HCT116 (cell line): ENCODE measurements at regions not wholly inside any gene's neighbourhood (a gene's known extent, or its start where the extent isn't known, plus 50 kb on each side); places are given as distances from the start of the nearest gene placed in this dataset.

Source experiments
- ATAC-seq: fragments of 200-7000 bp; cut with Tn5 transposase; 2 replicates; pipeline ENCODE4 v1.9.1; 2020; ENCODE audit warnings: mild to moderate bottlenecking, moderate library complexity
- BruUV-seq: library from RNA; stranded (reverse); fragments of 400-500 nt; replicated peaks from 2 replicates; lab custom pipeline; 2021; lab: Mats Ljungman, UMichigan
- CTCF ChIA-PET: fragments of 300-600 bp; sonication (Branson Sonifier 250); formaldehyde crosslinking; loops from one replicate; lab custom pipeline; 2021; ENCODE audit warnings: antibody characterized with exemption; lab: Charles Lee
- POLR2A ChIA-PET: fragments of 300-600, 350-600 bp; sonication (Branson Sonifier 250); formaldehyde crosslinking; loops from one replicate; lab custom pipeline; 2021; ENCODE audit warnings: antibody characterized with exemption; lab: Charles Lee
- RAD21 ChIA-PET, 2 experiments: fragments of 300-600 bp; sonication (Branson Sonifier 250); formaldehyde crosslinking; loops; one replicate each; lab custom pipeline; 2023; ENCODE audit warnings: low total read pairs in 2 of 2; ENCODE audit not compliant: uncharacterized antibody in 2 of 2, unreplicated experiment in 2 of 2, low non-redundant PET in 1 of 2; lab: Charles Lee
- DNase-seq: peaks from one replicate; pipeline ENCODE4 v3.0.0-alpha.2; 2010; ENCODE audit warnings: low read depth, low spot score
- H2AFZ ChIP-seq: fragments of 200-600 bp; shearing (Covaris generic), sonication (generic); 2 replicates; pipeline ENCODE4 v1.6.1; 2017; ENCODE audit warnings: low read depth, mixed run types, mixed read lengths, antibody characterized with exemption, low read length; ENCODE audit not compliant: poor library complexity, severe bottlenecking
- H3K27ac ChIP-seq: 2 replicates; pipeline ENCODE4 v1.5.1; 2012; ENCODE audit warnings: low read depth, low read length
- H3K27me3 ChIP-seq: fragments of 200-600 bp; sonication (generic); 2 replicates; pipeline ENCODE4 v1.6.1; 2016; ENCODE audit warnings: mixed run types, low read length, mixed read lengths; ENCODE audit not compliant: insufficient read depth
- H3K36me3 ChIP-seq, 2 experiments: fragments of 200-500 bp in 1 of 2; fragments of 200-600 bp in 1 of 2; sonication (Bioruptor generic) in 1 of 2; sonication (generic) in 1 of 2; 2 replicates each; pipeline versions ENCODE4 v1.5.1 to v1.6.1; 2014 to 2016; ENCODE audit warnings: low read length in 2 of 2, inconsistent platforms in 1 of 2, mixed read lengths in 1 of 2, mixed run types in 1 of 2; ENCODE audit not compliant: insufficient read depth in 2 of 2, control insufficient read depth in 1 of 2
- H3K4me1 ChIP-seq, 2 experiments: fragments of 200-600 bp in 1 of 2; sonication (generic) in 1 of 2; 2 replicates each; pipeline versions ENCODE4 v1.5.1 to v1.6.1; 2012 to 2017; ENCODE audit warnings: low read length in 2 of 2, inconsistent platforms in 1 of 2, mild to moderate bottlenecking in 1 of 2, mixed read lengths in 1 of 2, mixed run types in 1 of 2, moderate library complexity in 1 of 2; ENCODE audit not compliant: insufficient read depth in 2 of 2, control insufficient read depth in 1 of 2
- H3K4me2 ChIP-seq: fragments of 200-600 bp; sonication (generic); 2 replicates; pipeline ENCODE4 v1.6.1; 2017; ENCODE audit warnings: mixed run types, low read length, mixed read lengths
- H3K4me3 ChIP-seq, 2 experiments: fragments of 200-600 bp in 1 of 2; sonication (generic) in 1 of 2; replicated peaks in 1 of 2; 2 replicates each; pipeline ENCODE4 v1.5.1; 2011 to 2016; ENCODE audit warnings: low read length in 2 of 2, control low read depth in 1 of 2, low read depth in 1 of 2, mild to moderate bottlenecking in 1 of 2, mixed read lengths in 1 of 2, mixed run types in 1 of 2
- H3K79me2 ChIP-seq: fragments of 200-600 bp; sonication (generic); 2 replicates; pipeline ENCODE4 v1.6.1; 2017; ENCODE audit warnings: mild to moderate bottlenecking, mixed run types, low read length, moderate library complexity, mixed read lengths; ENCODE audit not compliant: insufficient read depth
- H3K9ac ChIP-seq: fragments of 200-600 bp; sonication (generic); 2 replicates; pipeline ENCODE4 v1.6.1; 2016; ENCODE audit warnings: low read length, mixed read lengths
- H3K9me2 ChIP-seq: fragments of 200-600 bp; sonication (generic), shearing (Covaris generic); 2 replicates; pipeline ENCODE4 v1.6.1; 2017; ENCODE audit warnings: mixed run types, mild to moderate bottlenecking, moderate library complexity; ENCODE audit not compliant: insufficient read depth
- H3K9me3 ChIP-seq, 2 experiments: fragments of 200-500 bp in 1 of 2; fragments of 200-600 bp in 1 of 2; sonication (Bioruptor generic) in 1 of 2; sonication (generic) in 1 of 2; 2 replicates each; pipeline ENCODE4 v1.6.1; 2014 to 2017; ENCODE audit warnings: low read length in 2 of 2, mixed read lengths in 2 of 2, inconsistent platforms in 1 of 2, low read depth in 1 of 2, mild to moderate bottlenecking in 1 of 2, mixed run types in 1 of 2, moderate library complexity in 1 of 2; ENCODE audit not compliant: control insufficient read depth in 1 of 2, insufficient read depth in 1 of 2
- H4K20me1 ChIP-seq: fragments of 200-600 bp; sonication (generic), shearing (Covaris generic); 2 replicates; pipeline ENCODE4 v1.6.1; 2017; ENCODE audit warnings: mixed run types, mild to moderate bottlenecking, moderate library complexity; ENCODE audit not compliant: insufficient read depth
- CEBPB ChIP-seq: IDR thresholded peaks from 2 replicates; pipeline ENCODE4 v1.6.1; 2012; ENCODE audit warnings: low read depth
- EZH2 ChIP-seq: fragments of 200-600 bp; sonication (generic); IDR thresholded peaks from 2 replicates; pipeline ENCODE4 v1.6.1; 2017; ENCODE audit warnings: antibody characterized with exemption, mixed run types
- EZH2phosphoT487 ChIP-seq: fragments of 200-600 bp; IDR thresholded peaks from 2 replicates; pipeline ENCODE4 v1.6.1; 2018; ENCODE audit warnings: antibody characterized with exemption, borderline replicate concordance
- RAD21 ChIP-seq: IDR thresholded peaks from 2 replicates; pipeline ENCODE4 v1.6.1; 2012; ENCODE audit warnings: low read depth, mild to moderate bottlenecking
- SIN3A ChIP-seq: IDR thresholded peaks from 2 replicates; pipeline ENCODE4 v1.6.1; 2012; ENCODE audit warnings: low read depth
- TCF7L2 ChIP-seq: IDR thresholded peaks from 2 replicates; pipeline ENCODE4 v1.7.0; 2011; ENCODE audit warnings: borderline replicate concordance, inconsistent platforms; ENCODE audit not compliant: insufficient read depth, insufficient read length; ENCODE audit errors: extremely low read depth
- YY1 ChIP-seq: IDR thresholded peaks from 2 replicates; pipeline ENCODE4 v1.6.1; 2011; ENCODE audit warnings: low read length, low read depth, moderate library complexity, mild to moderate bottlenecking; ENCODE audit not compliant: insufficient replicate concordance; ENCODE audit errors: extremely low read depth
- ZFX ChIP-seq: fragments of 450-650 bp; IDR thresholded peaks from 2 replicates; pipeline ENCODE4 v1.6.1; 2017
- ZNF274 ChIP-seq: fragments of 200-500 bp; sonication (Bioruptor generic); IDR thresholded peaks from 2 replicates; pipeline ENCODE4 v1.6.1; 2014; ENCODE audit warnings: mild to moderate bottlenecking, low read depth, low read length, inconsistent platforms
- intact Hi-C: fragments of 100-400 bp; cut with micrococcal nuclease; formaldehyde crosslinking; loops from 2 replicates; pipeline ENCODE4 v1.10.0; 2022
- TF ChIP-seq, protein P1 (sequence below): IDR thresholded peaks from 2 replicates; pipeline ENCODE4 v1.6.1; 2011; ENCODE audit warnings: mild to moderate bottlenecking, low read length, moderate library complexity; ENCODE audit not compliant: insufficient replicate concordance; ENCODE audit errors: extremely low read depth
- TF ChIP-seq, protein P2 (sequence below): IDR thresholded peaks from 2 replicates; pipeline ENCODE4 v1.6.1; 2012; ENCODE audit warnings: low read depth

DNA sequence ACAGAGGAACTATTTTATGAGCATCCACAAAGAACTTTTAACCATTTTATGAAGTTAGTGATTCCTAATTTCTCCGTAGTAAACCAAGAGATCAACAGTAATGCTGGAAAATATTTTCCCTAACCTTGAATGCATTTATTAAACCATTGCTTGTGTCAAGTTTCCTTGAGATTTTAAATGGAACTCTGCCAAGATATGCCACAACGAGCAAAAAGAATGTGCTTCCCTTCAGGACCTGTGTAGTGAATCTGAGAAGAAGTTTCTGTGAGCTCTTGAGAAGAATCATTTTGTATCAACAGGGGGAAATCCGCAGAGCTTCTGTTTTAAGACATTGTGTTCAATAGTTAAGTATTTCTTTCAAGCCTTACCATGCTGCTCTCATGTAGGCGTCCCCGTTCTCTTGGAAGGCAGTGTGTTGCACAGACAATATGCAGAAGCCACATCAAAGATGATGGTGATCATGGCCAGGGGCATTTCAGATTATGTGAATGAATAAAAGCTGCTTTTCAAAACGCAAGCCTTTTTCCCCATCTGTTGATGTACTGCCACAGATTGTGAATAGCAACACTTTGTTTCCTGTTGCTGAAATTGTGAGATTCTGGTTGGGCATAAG lies 439.8 kb downstream of the BMP2 start:
- ChIA-PET POLR2A (no interaction called here), RAD21 (no interaction called here), CTCF (no interaction called here)
- ATAC-seq (no peak), DNase-seq (no peak)
- Histone ChIP-seq H4K20me1 (no peaks in the 10 kb centered on the region), H2AFZ (no peak overlapping the region), H3K79me2 (no peaks in the 10 kb centered on the region), H3K4me3 (no peak overlapping the region), H3K9me3 (peaks cover 0 to 10% of the 10 kb centered on the region in 2 experiments; a peak in 3 of 4 replicates), H3K27me3 (no peaks in the 10 kb centered on the region), H3K36me3 (no peaks in the 10 kb centered on the region), H3K9ac (no peak overlapping the region), H3K9me2 (no peaks in the 10 kb centered on the region), H3K4me1 (no peaks in the 10 kb centered on the region), H3K27ac (no peak overlapping the region), H3K4me2 (no peak overlapping the region)
- no TSS peak for BruUV-seq
- intact Hi-C loops, result no loop called here
- TF ChIP-seq TCF7L2, result no peak
- TF ChIP-seq YY1, result no peak
- no peak for TF ChIP-seq EZH2phosphoT487
- TF ChIP-seq, protein P1, sequence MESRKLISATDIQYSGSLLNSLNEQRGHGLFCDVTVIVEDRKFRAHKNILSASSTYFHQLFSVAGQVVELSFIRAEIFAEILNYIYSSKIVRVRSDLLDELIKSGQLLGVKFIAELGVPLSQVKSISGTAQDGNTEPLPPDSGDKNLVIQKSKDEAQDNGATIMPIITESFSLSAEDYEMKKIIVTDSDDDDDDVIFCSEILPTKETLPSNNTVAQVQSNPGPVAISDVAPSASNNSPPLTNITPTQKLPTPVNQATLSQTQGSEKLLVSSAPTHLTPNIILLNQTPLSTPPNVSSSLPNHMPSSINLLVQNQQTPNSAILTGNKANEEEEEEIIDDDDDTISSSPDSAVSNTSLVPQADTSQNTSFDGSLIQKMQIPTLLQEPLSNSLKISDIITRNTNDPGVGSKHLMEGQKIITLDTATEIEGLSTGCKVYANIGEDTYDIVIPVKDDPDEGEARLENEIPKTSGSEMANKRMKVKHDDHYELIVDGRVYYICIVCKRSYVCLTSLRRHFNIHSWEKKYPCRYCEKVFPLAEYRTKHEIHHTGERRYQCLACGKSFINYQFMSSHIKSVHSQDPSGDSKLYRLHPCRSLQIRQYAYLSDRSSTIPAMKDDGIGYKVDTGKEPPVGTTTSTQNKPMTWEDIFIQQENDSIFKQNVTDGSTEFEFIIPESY, result no peak
- no peak for TF ChIP-seq ZFX
- TF ChIP-seq SIN3A, result no peak
- TF ChIP-seq EZH2, result no peak
- no peak for TF ChIP-seq ZNF274
- no peak for TF ChIP-seq RAD21
- TF ChIP-seq CEBPB, result no peak
- TF ChIP-seq, protein P2, sequence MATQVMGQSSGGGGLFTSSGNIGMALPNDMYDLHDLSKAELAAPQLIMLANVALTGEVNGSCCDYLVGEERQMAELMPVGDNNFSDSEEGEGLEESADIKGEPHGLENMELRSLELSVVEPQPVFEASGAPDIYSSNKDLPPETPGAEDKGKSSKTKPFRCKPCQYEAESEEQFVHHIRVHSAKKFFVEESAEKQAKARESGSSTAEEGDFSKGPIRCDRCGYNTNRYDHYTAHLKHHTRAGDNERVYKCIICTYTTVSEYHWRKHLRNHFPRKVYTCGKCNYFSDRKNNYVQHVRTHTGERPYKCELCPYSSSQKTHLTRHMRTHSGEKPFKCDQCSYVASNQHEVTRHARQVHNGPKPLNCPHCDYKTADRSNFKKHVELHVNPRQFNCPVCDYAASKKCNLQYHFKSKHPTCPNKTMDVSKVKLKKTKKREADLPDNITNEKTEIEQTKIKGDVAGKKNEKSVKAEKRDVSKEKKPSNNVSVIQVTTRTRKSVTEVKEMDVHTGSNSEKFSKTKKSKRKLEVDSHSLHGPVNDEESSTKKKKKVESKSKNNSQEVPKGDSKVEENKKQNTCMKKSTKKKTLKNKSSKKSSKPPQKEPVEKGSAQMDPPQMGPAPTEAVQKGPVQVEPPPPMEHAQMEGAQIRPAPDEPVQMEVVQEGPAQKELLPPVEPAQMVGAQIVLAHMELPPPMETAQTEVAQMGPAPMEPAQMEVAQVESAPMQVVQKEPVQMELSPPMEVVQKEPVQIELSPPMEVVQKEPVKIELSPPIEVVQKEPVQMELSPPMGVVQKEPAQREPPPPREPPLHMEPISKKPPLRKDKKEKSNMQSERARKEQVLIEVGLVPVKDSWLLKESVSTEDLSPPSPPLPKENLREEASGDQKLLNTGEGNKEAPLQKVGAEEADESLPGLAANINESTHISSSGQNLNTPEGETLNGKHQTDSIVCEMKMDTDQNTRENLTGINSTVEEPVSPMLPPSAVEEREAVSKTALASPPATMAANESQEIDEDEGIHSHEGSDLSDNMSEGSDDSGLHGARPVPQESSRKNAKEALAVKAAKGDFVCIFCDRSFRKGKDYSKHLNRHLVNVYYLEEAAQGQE, result no peak
